ENCODE measurements at regions not wholly inside any gene's neighbourhood (a gene's known extent, or its start where the extent isn't known, plus 50 kb on each side); places are given as distances from the start of the nearest gene placed in this dataset.

GRCh38 chr15:72966641-72967040, 85.6 kb upstream of the NEO1 start:
- DNase-seq (ENCODE audit: low spot score) (no peak), FAIRE-seq (no peak)

GRCh38 chr15:72965671-72966070, 86.6 kb upstream of the NEO1 start:
- no peak for FAIRE-seq
- DNase-seq (ENCODE audit: low spot score) = no peak

GRCh38 chr15:72964542-72964941, 87.7 kb upstream of the NEO1 start:
- FAIRE-seq (no peak), DNase-seq (ENCODE audit: low spot score) (no peak)

- FAIRE-seq = no peak
These were observed 88.1 kb upstream of the NEO1 start for GRCh38 chr15:72964135-72964534.

GRCh38 chr15:72962054-72962702, 90.1 kb upstream of the NEO1 start:
- DNase-seq (ENCODE audit: low spot score) = no peak
- no peak for FAIRE-seq

More at GRCh38 chr15:72964135-72964534, 88.1 kb upstream of the NEO1 start:
- DNase-seq (ENCODE audit: low spot score) = no peak

GRCh38 chr15:72961346-72961745, 90.9 kb upstream of the NEO1 start:
- FAIRE-seq = no peak
- DNase-seq (ENCODE audit: low spot score) = no peak

- no peak for FAIRE-seq
- no peak for DNase-seq (ENCODE audit: low spot score)
These were observed 93.6 kb upstream of the NEO1 start for GRCh38 chr15:72958634-72959033.

GRCh38 chr15:72953306-72953705, 99.0 kb upstream of the NEO1 start:
- FAIRE-seq (no peak), DNase-seq (ENCODE audit: low spot score) (no peak)

- DNase-seq (ENCODE audit: low spot score) (no peak), FAIRE-seq (no peak)
These were observed 100.1 kb upstream of the NEO1 start for GRCh38 chr15:72952151-72952550.

- no peak for FAIRE-seq
- DNase-seq (ENCODE audit: low spot score) = no peak
These were observed 103.6 kb upstream of the NEO1 start for GRCh38 chr15:72948662-72949061.

- FAIRE-seq = no peak
These were observed 104.6 kb upstream of the NEO1 start for GRCh38 chr15:72947709-72948108.

GRCh38 chr15:72944565-72944964, 107.7 kb upstream of the NEO1 start:
- FAIRE-seq (no peak), DNase-seq (ENCODE audit: low spot score) (no peak)

More at GRCh38 chr15:72947709-72948108, 104.6 kb upstream of the NEO1 start:
- DNase-seq (ENCODE audit: low spot score) = no peak

- no peak for FAIRE-seq
- DNase-seq (ENCODE audit: low spot score) = no peak
These were observed 112.0 kb upstream of the NEO1 start for GRCh38 chr15:72940229-72940622.

GRCh38 chr15:72939514-72940228, 112.6 kb upstream of the NEO1 start:
- DNase-seq (ENCODE audit: low spot score) = no peak
- FAIRE-seq = no peak

- FAIRE-seq (no peak), DNase-seq (ENCODE audit: low spot score) (no peak)
These were observed 115.3 kb upstream of the NEO1 start for GRCh38 chr15:72936691-72937679.

- DNase-seq (ENCODE audit: low spot score) = no peak
These were observed 116.0 kb upstream of the NEO1 start for GRCh38 chr15:72936237-72936636.

GRCh38 chr15:72935521-72935920, 116.7 kb upstream of the NEO1 start:
- no peak for DNase-seq (ENCODE audit: low spot score)
- no peak for FAIRE-seq

More at GRCh38 chr15:72936237-72936636, 116.0 kb upstream of the NEO1 start:
- FAIRE-seq = no peak

- DNase-seq (ENCODE audit: low spot score) (no peak), FAIRE-seq (no peak)
These were observed 117.3 kb upstream of the NEO1 start for GRCh38 chr15:72934921-72935320.

GRCh38 chr15:72933976-72934375, 118.3 kb upstream of the NEO1 start:
- DNase-seq (ENCODE audit: low spot score) (no peak), FAIRE-seq (no peak)

- DNase-seq (ENCODE audit: low spot score) (no peak), FAIRE-seq (no peak)
These were observed 119.8 kb upstream of the NEO1 start for GRCh38 chr15:72932472-72932871.

GRCh38 chr15:72927451-72927850, 124.8 kb upstream of the NEO1 start:
- no peak for FAIRE-seq
- DNase-seq (ENCODE audit: low spot score) = no peak

- DNase-seq (ENCODE audit: low spot score) = no peak
- no peak for FAIRE-seq
These were observed 126.6 kb upstream of the NEO1 start for GRCh38 chr15:72925661-72926060.
